PFSK-1 (cell line): ENCODE measurements at regions not wholly inside any gene's neighbourhood (a gene's known extent, or its start where the extent isn't known, plus 50 kb on each side); places are given as distances from the start of the nearest gene placed in this dataset.

Experiments
- REST ChIP-seq, 2 experiments: IDR thresholded peaks; 2 replicates each; pipeline versions ENCODE4 v1.6.1 to v1.8.0; 2011 to 2012; ENCODE audit warnings: low read depth in 2 of 2, low read length in 2 of 2, control low read depth in 1 of 2, inconsistent platforms in 1 of 2, mild to moderate bottlenecking in 1 of 2, moderate library complexity in 1 of 2; ENCODE audit not compliant: insufficient read depth in 1 of 2
- TAF1 ChIP-seq: IDR thresholded peaks from 2 replicates; pipeline ENCODE4 v1.6.1; 2012; ENCODE audit warnings: low read length, control low read depth, borderline replicate concordance; ENCODE audit not compliant: insufficient read depth

GRCh38 chr3:148034353-148034752 is 625.2 kb downstream of the ZIC1 start:
- TF ChIP-seq TAF1 (no peak), REST (IDR thresholded peaks at IDR 0.05; ENCODE audit: insufficient read depth in 1 of 2, low read depth in 2 of 2, low read length in 2 of 2) (no peak)
